H1 (cell line): ENCODE measurements at regions not wholly inside any gene's neighbourhood (a gene's known extent, or its start where the extent isn't known, plus 50 kb on each side); places are given as distances from the start of the nearest gene placed in this dataset.

ENCODE experiments used
- CBX5 ChIP-seq: fragments of 300-800, 300-1000 bp; sonication (generic); IDR thresholded peaks from 2 replicates; pipeline ENCODE4 v1.7.1; 2016; ENCODE audit warnings: antibody characterized with exemption, low read length, low read depth
- CEBPB ChIP-seq: IDR thresholded peaks from 2 replicates; pipeline ENCODE4 v1.6.1; 2012; ENCODE audit warnings: low read depth, low read length
- CTCF ChIP-seq, 3 experiments: IDR thresholded peaks; 1 replicate in 2 of 3; 2 replicates in 1 of 3; pipeline versions ENCODE4 v1.5.1 to v1.6.1; 2011; ENCODE audit warnings: low read length in 3 of 3, mild to moderate bottlenecking in 3 of 3, inconsistent platforms in 2 of 3, low read depth in 1 of 3, moderate library complexity in 1 of 3; ENCODE audit not compliant: insufficient read depth in 1 of 3; ENCODE audit errors: control extremely low read depth in 1 of 3
- GABPA ChIP-seq: IDR thresholded peaks from 2 replicates; pipeline ENCODE4 v1.6.1; 2011; ENCODE audit warnings: mild to moderate bottlenecking, low read length, moderate library complexity, borderline replicate concordance; ENCODE audit not compliant: insufficient read depth
- JUND ChIP-seq: IDR thresholded peaks from 2 replicates; pipeline ENCODE4 v1.6.1; 2011; ENCODE audit warnings: mild to moderate bottlenecking, improper control_type of control experiment, low read length
- POLR2A ChIP-seq, 2 experiments: IDR thresholded peaks; 1 replicate in 1 of 2; 2 replicates in 1 of 2; pipeline ENCODE4 v1.6.1; 2011; ENCODE audit warnings: low read depth in 2 of 2, low read length in 2 of 2, mild to moderate bottlenecking in 2 of 2; ENCODE audit errors: control extremely low read depth in 1 of 2
- POLR2AphosphoS5 ChIP-seq: IDR thresholded peaks from 2 replicates; pipeline ENCODE4 v1.6.1; 2011; ENCODE audit warnings: low read depth, low read length
- RAD21 ChIP-seq, 2 experiments: IDR thresholded peaks in 1 of 2; conservative IDR thresholded peaks in 1 of 2; 2 replicates each; pipeline ENCODE4 v1.6.1; 2011; ENCODE audit warnings: low read depth in 2 of 2, low read length in 2 of 2, improper control_type of control experiment in 1 of 2, inconsistent platforms in 1 of 2, mild to moderate bottlenecking in 1 of 2, moderate library complexity in 1 of 2
- SP2 ChIP-seq: IDR thresholded peaks from 2 replicates; pipeline ENCODE4 v1.6.1; 2012; ENCODE audit warnings: mild to moderate bottlenecking, low read length, inconsistent platforms
- USF2 ChIP-seq: IDR thresholded peaks from 2 replicates; pipeline ENCODE4 v1.6.1; 2011; ENCODE audit warnings: low read length, improper control_type of control experiment

DNA sequence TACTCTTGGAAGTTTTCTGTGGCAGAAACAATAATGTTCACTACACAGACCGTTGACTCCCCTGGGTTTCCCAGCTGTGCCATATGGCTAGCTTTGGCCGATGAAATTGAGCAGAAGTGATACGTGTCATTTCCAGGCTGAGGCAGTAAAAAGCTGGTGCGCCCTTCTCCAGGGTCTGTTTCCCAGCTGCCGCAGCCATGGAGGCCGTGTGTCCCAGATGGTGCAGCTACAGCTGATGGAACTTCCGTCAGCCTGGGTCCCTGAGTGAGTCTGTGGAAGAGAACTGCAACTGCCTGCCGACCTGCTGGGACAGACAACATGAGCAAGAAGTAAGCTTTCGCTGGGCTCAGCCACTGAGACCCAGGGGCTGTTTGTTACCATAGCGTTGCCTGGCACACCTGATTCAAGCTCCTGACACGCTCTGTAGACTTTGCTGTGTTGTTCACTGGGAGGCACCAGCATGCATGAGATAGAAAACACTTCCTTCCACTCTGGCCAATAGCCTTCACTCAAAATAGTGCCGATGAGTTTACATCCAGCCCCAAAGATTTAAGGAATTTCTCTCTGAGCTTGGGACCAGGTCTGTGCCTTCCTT is 116.3 kb upstream of the SLC25A33 start:
- TF ChIP-seq CTCF (IDR thresholded peaks at IDR 0.05; ENCODE audit: control extremely low read depth in 1 of 3, insufficient read depth in 1 of 3, low read depth in 1 of 3, low read length in 3 of 3) (no peak), GABPA (no peak), RAD21 (IDR thresholded peaks at IDR 0.05 in 1 of 2, conservative IDR thresholded peaks at IDR 0.05 in 1 of 2; ENCODE audit: low read depth in 2 of 2, low read length in 2 of 2) (no peak), JUND (no peak), CEBPB (no peak), POLR2AphosphoS5 (no peak), POLR2A (IDR thresholded peaks at IDR 0.05; ENCODE audit: control extremely low read depth in 1 of 2, low read depth in 2 of 2, low read length in 2 of 2) (no peak), CBX5 (no peak), SP2 (no peak), USF2 (no peak)
